Parathyroid adenoma (tissue), 2 donors: ENCODE measurements at regions not wholly inside any gene's neighbourhood (a gene's known extent, or its start where the extent isn't known, plus 50 kb on each side); places are given as distances from the start of the nearest gene placed in this dataset.
"Not testable (repeated sequence)": the region's sequence is repeated elsewhere in the genome, so short reads cannot be mapped to it uniquely, and the experiment has no call there.

Experiments used
- H2AFZ ChIP-seq: fragments of 300-600 bp; sonication (generic); one replicate; pipeline ENCODE4 v1.7.0; 2017; ENCODE audit warnings: antibody characterized with exemption, mild to moderate bottlenecking
- H3K27ac ChIP-seq: fragments of 300-600 bp; sonication (generic); one replicate; pipeline ENCODE4 v1.7.0; 2017
- H3K27me3 ChIP-seq: fragments of 300-600 bp; sonication (generic); one replicate; pipeline ENCODE4 v1.7.0; 2017; ENCODE audit warnings: low read length; ENCODE audit not compliant: control insufficient read depth, insufficient read depth
- H3K36me3 ChIP-seq: fragments of 300-600 bp; sonication (generic); one replicate; pipeline ENCODE4 v1.7.0; 2017; ENCODE audit warnings: low read length; ENCODE audit not compliant: control insufficient read depth, insufficient read depth
- H3K4me1 ChIP-seq: fragments of 300-600 bp; sonication (generic); one replicate; pipeline ENCODE4 v1.7.0; 2017; ENCODE audit warnings: control low read depth
- H3K4me2 ChIP-seq: fragments of 300-600 bp; sonication (generic); one replicate; pipeline ENCODE4 v1.7.0; 2017; ENCODE audit warnings: low read length
- H3K4me3 ChIP-seq: fragments of 300-600 bp; sonication (generic); one replicate; pipeline ENCODE4 v1.7.0; 2017; ENCODE audit warnings: low read depth, low read length
- H3K79me2 ChIP-seq: fragments of 300-600 bp; sonication (generic); one replicate; pipeline ENCODE4 v1.7.0; 2017; ENCODE audit warnings: control low read depth
- H3K9ac ChIP-seq: fragments of 300-600 bp; sonication (generic); one replicate; pipeline ENCODE4 v1.7.0; 2017; ENCODE audit warnings: mild to moderate bottlenecking
- H3K9me3 ChIP-seq: fragments of 300-600 bp; sonication (generic); one replicate; pipeline ENCODE4 v1.7.0; 2017; ENCODE audit warnings: low read length; ENCODE audit not compliant: control insufficient read depth
- TF ChIP-seq, protein P1 (sequence below): fragments of 300-600 bp; sonication (generic); IDR thresholded peaks from one replicate; pipeline ENCODE4 v1.7.0; 2017; ENCODE audit warnings: antibody characterized with exemption, mild to moderate bottlenecking
- donor health status: primary hyperparathyroidism.

DNA sequence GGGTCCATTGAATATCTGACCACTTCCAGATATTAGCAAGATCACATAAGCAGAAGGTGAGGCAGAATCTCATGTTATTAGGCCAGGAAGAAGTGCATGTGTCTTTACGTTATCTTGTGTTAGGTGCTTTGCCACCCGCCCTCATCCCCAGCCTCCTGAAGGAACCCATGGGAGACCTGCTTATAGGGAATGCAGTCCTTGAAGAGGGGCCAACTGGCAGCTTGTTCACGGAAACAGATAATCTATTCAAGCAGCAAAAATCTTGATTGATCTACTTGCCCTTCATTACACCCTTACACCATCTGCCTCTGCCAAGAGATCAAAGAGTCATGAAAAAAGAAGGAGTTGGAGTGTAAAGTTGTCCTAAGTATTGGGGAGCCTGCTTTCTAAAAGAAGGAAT lies 576.4 kb downstream of the HTR1B start:
- Histone ChIP-seq H3K9me3 (no peaks in the 10 kb centered on the region), H3K36me3 (no peaks in the 10 kb centered on the region), H3K27ac (no peak overlapping the region), H3K4me1 (no peaks in the 10 kb centered on the region), H2AFZ (no peak overlapping the region), H3K9ac (no peak overlapping the region), H3K27me3 (no peaks in the 10 kb centered on the region), H3K4me2 (no peak overlapping the region), H3K79me2 (no peaks in the 10 kb centered on the region), H3K4me3 (no peak overlapping the region)
- TF ChIP-seq, protein P1, sequence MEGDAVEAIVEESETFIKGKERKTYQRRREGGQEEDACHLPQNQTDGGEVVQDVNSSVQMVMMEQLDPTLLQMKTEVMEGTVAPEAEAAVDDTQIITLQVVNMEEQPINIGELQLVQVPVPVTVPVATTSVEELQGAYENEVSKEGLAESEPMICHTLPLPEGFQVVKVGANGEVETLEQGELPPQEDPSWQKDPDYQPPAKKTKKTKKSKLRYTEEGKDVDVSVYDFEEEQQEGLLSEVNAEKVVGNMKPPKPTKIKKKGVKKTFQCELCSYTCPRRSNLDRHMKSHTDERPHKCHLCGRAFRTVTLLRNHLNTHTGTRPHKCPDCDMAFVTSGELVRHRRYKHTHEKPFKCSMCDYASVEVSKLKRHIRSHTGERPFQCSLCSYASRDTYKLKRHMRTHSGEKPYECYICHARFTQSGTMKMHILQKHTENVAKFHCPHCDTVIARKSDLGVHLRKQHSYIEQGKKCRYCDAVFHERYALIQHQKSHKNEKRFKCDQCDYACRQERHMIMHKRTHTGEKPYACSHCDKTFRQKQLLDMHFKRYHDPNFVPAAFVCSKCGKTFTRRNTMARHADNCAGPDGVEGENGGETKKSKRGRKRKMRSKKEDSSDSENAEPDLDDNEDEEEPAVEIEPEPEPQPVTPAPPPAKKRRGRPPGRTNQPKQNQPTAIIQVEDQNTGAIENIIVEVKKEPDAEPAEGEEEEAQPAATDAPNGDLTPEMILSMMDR: no peak

DNA sequence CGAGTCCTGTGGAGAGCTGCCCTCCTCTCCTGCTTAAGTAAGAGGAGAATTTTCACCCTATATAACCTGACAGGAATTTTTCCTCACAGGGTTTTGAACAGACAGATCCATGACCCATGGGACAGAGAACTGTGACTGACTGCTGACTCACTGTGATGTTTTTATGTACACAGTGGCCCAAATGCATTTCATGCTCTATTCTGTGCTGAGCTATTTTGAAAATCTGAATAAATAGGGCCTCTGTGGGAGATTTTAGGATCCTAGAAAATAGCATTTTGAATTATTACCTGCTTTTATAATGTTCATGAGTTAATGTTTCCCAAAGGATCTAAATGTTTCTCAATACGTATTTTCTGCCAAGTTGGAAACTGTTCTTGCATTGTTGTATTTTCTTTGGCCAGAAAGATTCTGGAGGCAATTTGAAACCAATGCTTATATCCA lies 577.4 kb downstream of the HTR1B start:
- no peaks in the 10 kb centered on the region for H3K27me3 ChIP-seq
- no peaks in the 10 kb centered on the region for H3K79me2 ChIP-seq
- H3K4me2 ChIP-seq: no peak overlapping the region
- H3K36me3 ChIP-seq: no peaks in the 10 kb centered on the region
- H2AFZ ChIP-seq: no peak overlapping the region
- no peak overlapping the region for H3K4me3 ChIP-seq
- H3K9ac ChIP-seq: no peak overlapping the region
- H3K4me1 ChIP-seq: no peaks in the 10 kb centered on the region
- TF ChIP-seq, protein P1: no peak
- no peaks in the 10 kb centered on the region for H3K9me3 ChIP-seq
- H3K27ac ChIP-seq: no peak overlapping the region

DNA sequence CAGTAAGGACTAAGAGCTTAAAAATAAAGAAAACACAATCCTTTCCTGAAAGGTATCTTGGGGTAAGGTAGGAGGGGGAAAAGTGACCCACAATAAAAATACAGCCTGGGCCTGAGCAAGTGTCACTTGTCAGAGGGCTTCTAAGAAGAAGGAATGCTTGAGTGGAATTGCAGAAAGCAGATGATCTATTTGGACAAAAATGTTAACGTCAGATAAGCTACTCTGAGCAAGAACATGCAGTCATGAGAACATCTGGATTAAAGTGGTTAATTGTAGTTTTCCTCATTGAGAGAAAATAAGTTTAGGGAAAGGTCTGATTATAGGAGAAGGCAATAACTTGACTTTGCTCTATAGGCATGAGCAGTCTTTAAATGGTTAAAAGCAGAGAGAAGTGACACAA lies 581.9 kb downstream of the HTR1B start:
- H3K36me3 ChIP-seq: no peaks in the 10 kb centered on the region
- no peaks in the 10 kb centered on the region for H3K4me1 ChIP-seq
- H3K27me3 ChIP-seq: no peaks in the 10 kb centered on the region
- H3K4me3 ChIP-seq: no peak overlapping the region
- H3K27ac ChIP-seq: no peak overlapping the region
- no peaks in the 10 kb centered on the region for H3K9me3 ChIP-seq
- H3K4me2 ChIP-seq: no peak overlapping the region
- no peaks in the 10 kb centered on the region for H3K79me2 ChIP-seq
- no peak overlapping the region for H3K9ac ChIP-seq
- TF ChIP-seq, protein P1: no peak
- no peak overlapping the region for H2AFZ ChIP-seq

DNA sequence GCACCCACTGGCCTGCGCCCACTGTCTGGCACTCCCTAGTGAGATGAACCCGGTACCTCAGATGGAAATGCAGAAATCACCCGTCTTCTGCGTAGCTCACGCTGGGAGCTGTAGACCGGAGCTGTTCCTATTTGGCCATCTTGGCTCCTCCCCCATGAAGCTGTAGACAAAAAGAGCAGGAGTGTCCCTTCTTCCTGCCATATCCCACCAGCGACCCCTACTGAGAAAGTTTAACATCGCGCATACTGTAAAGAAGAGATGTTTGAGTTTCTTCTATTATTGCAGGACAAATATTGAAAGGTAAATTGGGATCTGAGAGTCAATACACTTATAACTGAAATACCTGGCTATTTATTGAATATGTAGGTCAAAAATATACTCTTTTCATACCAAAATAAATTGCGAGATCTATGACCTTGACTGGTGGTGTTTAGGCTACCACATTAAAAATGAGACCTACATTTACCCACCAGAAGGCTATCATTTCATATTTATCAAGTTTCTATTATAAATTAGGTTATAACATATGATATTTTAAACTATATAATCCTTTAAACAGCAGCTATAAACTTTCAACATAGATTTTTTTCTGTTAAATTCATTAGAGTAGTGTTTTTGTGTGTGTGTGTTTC lies 586.3 kb downstream of the HTR1B start:
- Histone ChIP-seq H3K27me3 (no peaks in the 10 kb centered on the region), H2AFZ (no peak overlapping the region), H3K79me2 (no peaks in the 10 kb centered on the region), H3K4me1 (no peaks in the 10 kb centered on the region), H3K9ac (no peak overlapping the region), H3K36me3 (no peaks in the 10 kb centered on the region), H3K4me2 (no peak overlapping the region), H3K4me3 (no peak overlapping the region), H3K9me3 (no peaks in the 10 kb centered on the region), H3K27ac (no peak overlapping the region)
- TF ChIP-seq, protein P1: no peak

DNA sequence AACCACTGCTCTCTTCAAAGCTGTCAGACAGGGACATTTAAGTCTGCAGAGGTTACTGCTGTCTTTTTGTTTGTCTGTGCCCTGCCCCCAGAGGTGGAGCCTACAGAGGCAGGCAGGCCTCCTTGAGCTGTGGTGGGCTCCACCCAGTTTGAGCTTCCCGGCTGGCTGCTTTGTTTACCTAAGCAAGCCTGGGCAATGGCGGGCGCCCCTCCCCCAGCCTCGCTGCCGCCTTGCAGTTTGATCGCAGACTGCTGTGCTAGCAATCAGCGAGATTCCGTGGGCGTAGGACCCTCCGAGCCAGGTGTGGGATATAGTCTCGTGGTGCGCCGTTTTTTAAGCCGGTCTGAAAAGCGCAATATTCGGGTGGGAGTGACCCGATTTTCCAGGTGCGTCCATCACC lies 586.9 kb downstream of the HTR1B start:
- not testable (repeated sequence) for H3K36me3 ChIP-seq, H3K4me2 ChIP-seq, H3K27me3 ChIP-seq, H3K9ac ChIP-seq, H3K9me3 ChIP-seq, H3K4me1 ChIP-seq, H3K4me3 ChIP-seq, H2AFZ ChIP-seq, H3K79me2 ChIP-seq, H3K27ac ChIP-seq
